ENCODE measurements at regions not wholly inside any gene's neighbourhood (a gene's known extent, or its start where the extent isn't known, plus 50 kb on each side); places are given as distances from the start of the nearest gene placed in this dataset.

GRCh38 chr7:97401398-97401797 lies 283.9 kb downstream of the SDHAF3 start:
- no peak for DNase-seq (ENCODE audit: low read depth)
- no peak overlapping the region for H3K4me3 ChIP-seq (ENCODE audit: low read depth, low read length)
- no peak for TF ChIP-seq CTCF (IDR thresholded peaks at IDR 0.05; ENCODE audit: insufficient read depth, low read length)

- TF ChIP-seq CTCF (IDR thresholded peaks at IDR 0.05; ENCODE audit: insufficient read depth, low read length), result no peak
- no peak overlapping the region for H3K4me3 ChIP-seq (ENCODE audit: low read depth, low read length)
- DNase-seq (ENCODE audit: low read depth), result no peak
Observed at GRCh38 chr7:97405835-97406234, 288.3 kb downstream of the SDHAF3 start.

GRCh38 chr7:97407106-97407505 lies 289.6 kb downstream of the SDHAF3 start:
- no peak for DNase-seq (ENCODE audit: low read depth)
- no peak for TF ChIP-seq CTCF (IDR thresholded peaks at IDR 0.05; ENCODE audit: insufficient read depth, low read length)
- no peak overlapping the region for H3K4me3 ChIP-seq (ENCODE audit: low read depth, low read length)

GRCh38 chr7:97409346-97409745 lies 291.8 kb downstream of the SDHAF3 start:
- TF ChIP-seq CTCF (IDR thresholded peaks at IDR 0.05; ENCODE audit: insufficient read depth, low read length), result no peak
- no peak overlapping the region for H3K4me3 ChIP-seq (ENCODE audit: low read depth, low read length)
- DNase-seq (ENCODE audit: low read depth), result no peak

- DNase-seq (ENCODE audit: low read depth), result no peak
- TF ChIP-seq CTCF (IDR thresholded peaks at IDR 0.05; ENCODE audit: insufficient read depth, low read length), result no peak
- H3K4me3 ChIP-seq (ENCODE audit: low read depth, low read length), result no peak overlapping the region
Observed at GRCh38 chr7:97418312-97418711, 300.8 kb downstream of the SDHAF3 start.

GRCh38 chr7:97419898-97420297 lies 302.4 kb downstream of the SDHAF3 start:
- TF ChIP-seq CTCF (IDR thresholded peaks at IDR 0.05; ENCODE audit: insufficient read depth, low read length), result no peak
- H3K4me3 ChIP-seq (ENCODE audit: low read depth, low read length), result no peak overlapping the region

GRCh38 chr7:97421307-97421930 lies 303.9 kb downstream of the SDHAF3 start:
- H3K4me3 ChIP-seq (ENCODE audit: low read depth, low read length), result no peak overlapping the region
- TF ChIP-seq CTCF (IDR thresholded peaks at IDR 0.05; ENCODE audit: insufficient read depth, low read length), result no peak
- no peak for DNase-seq (ENCODE audit: low read depth)

More at GRCh38 chr7:97419898-97420297, 302.4 kb downstream of the SDHAF3 start:
- DNase-seq (ENCODE audit: low read depth), result no peak

All from fibroblast of the aortic adventitia (primary cell).